M059J (cell line): ENCODE measurements at regions not wholly inside any gene's neighbourhood (a gene's known extent, or its start where the extent isn't known, plus 50 kb on each side); places are given as distances from the start of the nearest gene placed in this dataset.

ENCODE experiments used
- DNase-seq: peaks from one replicate; pipeline ENCODE4 v3.0.0-alpha.2; 2012; ENCODE audit warnings: low read depth

GRCh38 chr1:204736836-204737235 lies 51.3 kb upstream of the LRRN2 start:
- DNase-seq, result no peak

- no peak for DNase-seq
These were observed 53.0 kb upstream of the LRRN2 start for GRCh38 chr1:204738506-204738905.

GRCh38 chr1:204740354-204740753 lies 54.8 kb upstream of the LRRN2 start:
- DNase-seq, result no peak

DNA sequence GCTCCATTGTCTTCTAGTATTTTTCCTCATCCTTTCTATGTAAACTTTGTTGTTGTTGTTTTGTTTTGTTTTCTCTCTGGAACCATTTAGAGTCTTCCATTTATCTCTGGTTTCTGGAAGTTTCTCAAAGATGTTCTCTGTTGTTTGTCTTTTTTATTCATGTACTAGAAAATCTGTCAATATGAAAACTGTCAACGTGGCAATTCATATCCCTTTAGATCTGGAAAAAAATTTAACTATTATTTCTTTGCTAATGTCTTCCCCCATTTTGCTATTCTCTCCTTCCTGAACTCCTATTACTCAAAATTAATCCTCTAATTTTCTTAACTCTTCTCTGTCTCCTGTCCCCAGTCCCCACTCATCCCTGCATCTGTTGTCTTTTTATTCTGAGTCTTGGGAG lies 55.9 kb upstream of the LRRN2 start:
- no peak for DNase-seq

DNA sequence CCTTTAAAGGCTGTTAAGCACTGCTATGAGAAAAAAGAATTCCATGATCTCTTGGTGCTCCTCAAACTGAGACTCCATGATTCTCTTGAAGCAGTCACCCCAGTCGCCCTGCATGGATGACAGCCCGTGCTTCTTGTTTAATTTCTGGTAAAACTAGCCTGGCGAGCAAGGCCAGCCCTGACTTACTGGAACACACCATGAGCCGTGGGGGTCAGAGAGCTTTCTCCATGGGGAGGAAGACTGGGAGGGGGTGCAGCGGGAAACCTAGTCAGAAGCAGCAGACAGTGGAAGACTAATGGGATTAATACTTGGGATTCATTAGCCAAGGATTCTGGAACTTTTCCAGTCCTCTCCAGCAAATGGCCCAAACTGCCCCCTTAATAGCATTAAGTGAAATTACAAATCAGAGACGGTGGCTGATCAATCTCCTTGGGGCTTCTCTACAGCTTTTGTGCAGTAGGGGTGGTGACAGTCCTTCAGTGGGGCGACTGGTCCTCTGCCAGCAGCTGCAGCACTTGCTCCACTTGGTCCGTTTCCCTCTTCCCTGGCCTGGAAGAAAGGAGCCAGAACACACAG lies 57.2 kb upstream of the LRRN2 start:
- no peak for DNase-seq

DNA sequence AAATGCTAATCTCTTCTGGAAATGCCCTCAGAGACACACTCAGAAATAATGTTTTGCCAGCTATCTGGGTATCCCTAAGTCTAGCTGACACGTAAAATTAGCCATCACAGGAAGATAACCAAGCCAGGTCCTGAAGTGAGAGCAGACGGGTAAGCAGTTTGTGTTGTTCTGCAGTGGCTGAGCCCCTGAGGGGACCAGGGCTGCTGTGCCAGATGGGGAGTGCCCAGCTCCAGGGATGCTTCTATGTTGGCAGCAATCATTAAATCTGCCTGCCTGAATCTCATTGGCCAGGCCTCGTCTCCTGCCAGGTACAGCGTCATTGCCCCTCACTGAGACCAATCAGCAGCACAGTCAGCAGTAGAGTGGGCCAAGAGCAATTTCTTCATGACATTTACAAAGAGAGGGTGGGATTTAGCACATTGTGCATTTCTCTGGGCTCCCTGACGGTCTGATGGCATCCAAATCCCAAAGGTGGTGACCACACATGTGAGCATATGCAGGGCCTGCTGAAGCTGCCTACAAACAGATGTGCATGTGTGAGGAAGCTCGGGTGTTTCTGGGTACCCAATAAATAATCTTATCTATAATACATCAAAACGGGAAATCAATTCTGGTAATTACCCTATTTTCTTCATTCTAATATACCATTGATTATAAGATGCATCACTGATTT lies 58.7 kb upstream of the LRRN2 start:
- DNase-seq, result no peak

DNA sequence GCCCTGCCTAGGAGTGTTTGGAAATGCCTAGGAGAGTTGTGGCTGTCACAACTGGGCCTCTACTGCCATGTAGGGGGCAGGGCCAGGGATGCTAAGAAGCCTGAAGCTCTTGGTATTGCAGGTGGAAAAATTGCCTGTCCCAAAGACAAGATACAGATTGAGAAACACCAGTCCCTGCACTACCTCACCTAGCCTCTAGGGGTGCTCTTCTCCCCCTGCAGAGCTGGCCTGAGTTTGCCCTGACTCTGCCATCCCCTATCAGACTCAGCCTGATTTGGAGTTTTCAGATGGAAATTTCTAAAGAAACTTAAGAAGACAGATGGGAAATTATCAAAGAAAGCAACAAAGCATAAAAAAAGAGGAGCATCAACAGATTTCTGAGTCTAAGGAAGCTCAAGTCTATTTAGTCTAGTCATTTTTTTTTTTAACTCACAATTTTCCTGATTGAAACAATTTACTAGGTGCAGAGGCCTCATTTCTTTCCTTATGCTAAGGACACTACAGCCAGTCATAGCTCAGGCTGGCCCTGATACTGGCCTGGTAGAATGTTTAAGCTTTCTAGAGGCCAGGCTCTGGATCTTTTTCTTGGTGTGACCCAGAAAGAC lies 61.4 kb upstream of the LRRN2 start:
- peak; percentile 32 for DNase-seq

- no peak for DNase-seq
These were observed 65.9 kb upstream of the LRRN2 start for GRCh38 chr1:204751480-204751879.

GRCh38 chr1:204751883-204752687 lies 66.5 kb upstream of the LRRN2 start:
- peak; percentile 36 for DNase-seq

DNA sequence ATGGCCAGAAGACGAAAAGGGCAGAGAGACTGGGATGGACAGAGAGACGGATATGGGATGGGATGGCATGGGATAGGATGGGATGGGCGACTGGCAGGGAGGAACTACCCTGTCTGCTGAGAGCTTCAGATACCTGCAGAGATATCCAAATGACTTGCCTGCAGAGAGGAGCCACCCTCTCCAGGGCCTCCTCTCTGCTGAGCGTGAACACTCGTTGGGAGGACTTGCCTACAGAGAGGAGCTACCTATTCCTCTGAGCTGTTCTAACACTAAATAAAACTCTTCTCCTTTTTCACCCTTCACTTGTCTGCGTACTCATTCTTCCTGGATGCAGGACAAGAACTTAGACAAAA lies 67.1 kb upstream of the LRRN2 start:
- no peak for DNase-seq

GRCh38 chr1:204754821-204755220 lies 69.3 kb upstream of the LRRN2 start:
- DNase-seq, result no peak

DNA sequence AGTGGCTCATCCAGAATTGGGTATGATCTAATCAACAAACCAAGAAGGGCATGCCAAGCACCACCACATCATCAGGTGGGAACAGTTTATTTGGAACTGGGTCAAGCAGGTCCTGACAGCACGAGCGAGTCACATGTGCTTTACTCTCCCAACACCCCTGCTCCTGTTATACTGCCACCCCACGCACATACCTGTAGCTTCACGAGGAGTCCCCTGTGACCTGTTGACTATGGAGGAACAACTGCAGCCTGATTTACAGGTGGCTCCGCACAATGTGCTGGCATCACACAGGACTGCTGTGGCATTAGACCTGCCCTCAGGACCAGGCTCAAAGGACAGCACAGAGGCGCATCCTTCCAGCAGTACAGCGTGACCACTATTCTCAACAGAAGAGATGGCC lies 70.8 kb upstream of the LRRN2 start:
- DNase-seq, result no peak

- DNase-seq, result no peak
These were observed 71.3 kb upstream of the LRRN2 start for GRCh38 chr1:204756811-204757210.

DNA sequence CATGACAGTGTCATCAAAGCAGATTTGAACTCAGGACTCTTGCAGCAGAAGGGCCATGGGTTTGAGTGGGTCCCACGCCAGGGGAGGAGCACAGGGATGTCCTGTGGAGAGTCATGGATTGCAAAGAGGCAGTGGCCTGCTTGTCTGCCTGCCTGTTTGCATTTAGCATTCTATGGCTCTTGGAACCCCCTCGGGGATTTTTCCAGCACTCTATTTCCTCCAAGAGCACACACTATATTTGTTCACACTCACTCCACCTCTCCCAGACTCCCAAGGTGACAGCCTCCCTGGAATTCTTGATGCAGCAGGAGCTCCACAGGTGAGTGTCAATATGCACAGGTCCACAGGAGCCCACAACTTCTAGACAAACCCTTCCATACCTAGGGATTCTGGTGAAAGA lies 73.1 kb upstream of the LRRN2 start:
- no peak for DNase-seq

DNA sequence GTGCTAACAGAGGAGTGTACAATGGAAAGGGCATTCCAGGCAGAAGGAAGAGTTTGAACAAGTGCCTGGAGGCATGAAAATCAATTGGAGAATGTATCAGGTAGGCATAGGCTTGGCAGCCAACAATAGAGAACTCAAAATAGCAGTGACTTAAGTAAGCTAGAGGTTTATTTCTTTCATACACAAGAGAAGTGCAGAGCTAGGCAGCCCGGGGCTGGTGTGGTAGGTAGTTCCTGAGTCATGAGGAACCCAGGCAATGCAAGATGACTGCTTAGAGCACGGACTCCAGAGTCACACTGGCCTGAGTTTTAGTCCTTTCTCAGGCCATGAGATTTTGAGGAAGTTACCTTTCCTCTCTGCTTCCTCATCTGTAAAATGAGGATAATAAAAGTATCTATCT lies 74.8 kb upstream of the LRRN2 start:
- no peak for DNase-seq

DNA sequence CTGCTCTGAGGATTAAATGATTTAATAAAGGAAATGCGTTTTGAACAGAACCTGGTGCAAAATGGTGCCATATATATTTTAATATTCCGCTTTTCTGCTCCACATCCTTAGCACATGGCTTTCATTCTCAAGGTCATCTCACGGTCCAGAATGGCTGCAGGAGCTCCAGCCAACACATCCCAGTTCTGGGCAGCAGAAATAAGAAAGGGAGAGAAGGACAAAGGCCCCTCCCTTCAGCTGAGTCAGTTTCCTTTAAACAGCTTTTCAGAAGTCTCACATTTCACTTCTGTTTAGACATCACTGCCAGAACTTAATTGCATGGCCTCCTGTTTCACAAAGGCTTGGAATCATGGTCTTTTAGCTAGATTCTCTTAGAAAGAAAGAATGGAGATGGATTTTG lies 75.2 kb upstream of the LRRN2 start:
- peak; percentile 10 for DNase-seq

DNA sequence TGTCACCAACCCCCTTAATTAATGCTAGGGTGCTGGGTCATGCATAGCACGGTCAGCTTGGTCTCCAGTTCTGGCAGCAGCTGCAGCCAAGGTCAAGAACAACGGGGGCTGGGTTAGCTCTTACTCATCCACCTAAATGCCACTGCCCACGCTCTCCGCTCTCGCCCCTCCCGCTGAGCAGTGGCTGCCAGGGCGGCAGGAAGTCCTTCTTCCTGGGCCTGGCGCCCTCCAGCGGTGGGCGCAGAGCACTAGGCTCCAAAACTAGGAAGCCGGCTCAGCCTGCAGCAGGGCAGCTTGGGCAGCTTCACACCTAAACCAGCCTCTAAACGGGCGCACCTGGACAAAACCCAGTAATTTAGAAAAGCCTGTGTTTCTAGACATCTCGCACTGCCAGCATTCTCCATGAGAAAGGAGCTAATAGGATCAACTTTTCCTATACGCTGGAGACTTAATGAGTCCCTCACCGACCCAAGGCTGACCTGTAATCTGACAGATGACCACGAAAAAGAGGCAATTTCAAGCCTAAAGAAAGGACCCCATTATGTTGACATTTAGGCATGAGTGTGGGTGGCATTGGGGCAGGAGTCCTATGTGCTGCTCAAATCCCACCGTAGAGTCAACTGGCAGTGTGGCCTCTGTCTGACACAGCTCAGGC lies 78.4 kb upstream of the LRRN2 start:
- DNase-seq, result peak; percentile 75

- DNase-seq, result no peak
These were observed 84.5 kb upstream of the LRRN2 start for GRCh38 chr1:204769997-204770396.

GRCh38 chr1:204771358-204771757 lies 85.8 kb upstream of the LRRN2 start:
- no peak for DNase-seq

GRCh38 chr1:204773246-204773645 lies 87.7 kb upstream of the LRRN2 start:
- DNase-seq, result no peak

- no peak for DNase-seq
These were observed 90.0 kb upstream of the LRRN2 start for GRCh38 chr1:204775546-204775945.

GRCh38 chr1:204777591-204777990 lies 92.1 kb upstream of the LRRN2 start:
- peak; percentile 12 for DNase-seq
